HG02588 (cell line): ENCODE measurements at regions not wholly inside any gene's neighbourhood (a gene's known extent, or its start where the extent isn't known, plus 50 kb on each side); places are given as distances from the start of the nearest gene placed in this dataset.
"Not testable (repeated sequence)": the region's sequence is repeated elsewhere in the genome, so short reads cannot be mapped to it uniquely, and the experiment has no call there.

Experiments used
- ATAC-seq: cut with Tn5 transposase; IDR thresholded peaks from one replicate; pipeline ENCODE4 v1.9.1; 2021; ENCODE audit warnings: mild to moderate bottlenecking, moderate library complexity; ENCODE audit not compliant: unreplicated experiment

GRCh38 chr6:21741221-21742109 is 147.9 kb downstream of the SOX4 start:
- no peak for ATAC-seq

- no peak for ATAC-seq
Observed at GRCh38 chr6:21742238-21742660, 148.7 kb downstream of the SOX4 start.

GRCh38 chr6:21744331-21744730 is 150.8 kb downstream of the SOX4 start:
- ATAC-seq: no peak

- ATAC-seq: no peak
Observed at GRCh38 chr6:21745543-21746337, 152.2 kb downstream of the SOX4 start.

- ATAC-seq: no peak
Observed at GRCh38 chr6:21747441-21747840, 153.9 kb downstream of the SOX4 start.

- no peak for ATAC-seq
Observed at GRCh38 chr6:21748343-21749056, 154.9 kb downstream of the SOX4 start.

- no peak for ATAC-seq
Observed at GRCh38 chr6:21749754-21750153, 156.2 kb downstream of the SOX4 start.

- no peak for ATAC-seq
Observed at GRCh38 chr6:21750575-21750974, 157.0 kb downstream of the SOX4 start.

- no peak for ATAC-seq
Observed at GRCh38 chr6:21751608-21752007, 158.1 kb downstream of the SOX4 start.

GRCh38 chr6:21752054-21752811 is 158.7 kb downstream of the SOX4 start:
- ATAC-seq: no peak

- ATAC-seq: no peak
Observed at GRCh38 chr6:21753241-21754108, 159.9 kb downstream of the SOX4 start.

- no peak for ATAC-seq
Observed at GRCh38 chr6:21754891-21755290, 161.3 kb downstream of the SOX4 start.

- no peak for ATAC-seq
Observed at GRCh38 chr6:21756487-21756886, 162.9 kb downstream of the SOX4 start.

GRCh38 chr6:21757392-21757791 is 163.8 kb downstream of the SOX4 start:
- ATAC-seq: not testable (repeated sequence)

GRCh38 chr6:21759721-21760120 is 166.2 kb downstream of the SOX4 start:
- no peak for ATAC-seq

- not testable (repeated sequence) for ATAC-seq
Observed at GRCh38 chr6:21761053-21761730, 167.6 kb downstream of the SOX4 start.

GRCh38 chr6:21764989-21765388 is 171.4 kb downstream of the SOX4 start:
- no peak for ATAC-seq

GRCh38 chr6:21767891-21768648 is 174.5 kb downstream of the SOX4 start:
- ATAC-seq: no peak
